ENCODE measurements at regions not wholly inside any gene's neighbourhood (a gene's known extent, or its start where the extent isn't known, plus 50 kb on each side); places are given as distances from the start of the nearest gene placed in this dataset.

- TF ChIP-seq REST (tag by site-specific recombination; IDR thresholded peaks at IDR 0.05) (peak; percentile 13; the same call in 1 of the 2 replicates), KLF17 (tag by site-specific recombination; IDR thresholded peaks at IDR 0.05) (peak; percentile 69), ZNF202 (tag by site-specific recombination; IDR thresholded peaks at IDR 0.05; ENCODE audit: borderline replicate concordance) (peak; percentile 67; the same call in 1 of the 2 replicates), ZNF777 (tag by site-specific recombination; IDR thresholded peaks at IDR 0.05; ENCODE audit: borderline replicate concordance) (peak; percentile 96), MZF1 (tag by site-specific recombination; IDR thresholded peaks at IDR 0.05; ENCODE audit: borderline replicate concordance) (no peak; the same call in 1 of the 2 replicates), ZNF600 (tag by site-specific recombination; IDR thresholded peaks at IDR 0.05) (peak; percentile 94), ZNF223 (tag by site-specific recombination; IDR thresholded peaks at IDR 0.05) (peak; percentile 79; the same call in 1 of the 2 replicates), ZSCAN30 (tag by site-specific recombination; IDR thresholded peaks at IDR 0.05) (0 out of 2 replicates have a peak, but pooled peaks have one; percentile 15), ZNF664 (tag by site-specific recombination; IDR thresholded peaks at IDR 0.05) (no peak), ATF2 (tag by site-specific recombination; IDR thresholded peaks at IDR 0.05; ENCODE audit: low read depth) (no peak), ZNF501 (tag by site-specific recombination; IDR thresholded peaks at IDR 0.05) (peak; percentile 14; the same call in 1 of the 2 replicates), ZNF837 (tag by site-specific recombination; IDR thresholded peaks at IDR 0.05) (0 out of 2 replicates have a peak, but pooled peaks have one; percentile 18), ZBTB10 (tag by site-specific recombination; IDR thresholded peaks at IDR 0.05) (peak; percentile 84), MYNN (tag by site-specific recombination; IDR thresholded peaks at IDR 0.05; ENCODE audit: borderline replicate concordance) (0 out of 2 replicates have a peak, but pooled peaks have one; percentile 23), ZNF423 (tag by site-specific recombination; IDR thresholded peaks at IDR 0.05) (peak; percentile 35), ZNF391 (tag by site-specific recombination; IDR thresholded peaks at IDR 0.05; ENCODE audit: borderline replicate concordance, low read depth) (peak; percentile 82), ZNF37A (tag by site-specific recombination; IDR thresholded peaks at IDR 0.05) (no peak), ZBTB26 (tag by site-specific recombination; optimal IDR thresholded peaks at IDR 0.05) (peak; percentile 67), ZNF645 (tag by site-specific recombination; IDR thresholded peaks at IDR 0.05) (peak; percentile 78; the same call in 1 of the 2 replicates), ZNF341 (tag by site-specific recombination; IDR thresholded peaks at IDR 0.05; ENCODE audit: low read depth) (peak; percentile 72), ZNF785 (tag by site-specific recombination; IDR thresholded peaks at IDR 0.05) (no peak; the same call in 1 of the 2 replicates), GLIS2 (tag by site-specific recombination; IDR thresholded peaks at IDR 0.05) (peak; percentile 95)
These were observed 90.5 kb upstream of the PAX2 start (continued) for GRCh38 chr10:100654782-100655325.

Measured in HEK293 (cell line).